Kidney tubule cell (primary cell): ENCODE measurements at regions not wholly inside any gene's neighbourhood (a gene's known extent, or its start where the extent isn't known, plus 50 kb on each side); places are given as distances from the start of the nearest gene placed in this dataset.

ENCODE experiments used
- DNase-seq: peaks from one replicate; pipeline ENCODE4 v3.0.0-alpha.2; 2018; ENCODE audit warnings: low spot score

GRCh38 chr7:41133690-41134299 is 569.1 kb downstream of the INHBA start:
- DNase-seq: no peak

GRCh38 chr7:41131956-41132355 is 570.9 kb downstream of the INHBA start:
- no peak for DNase-seq

GRCh38 chr7:41130561-41131236 is 572.2 kb downstream of the INHBA start:
- DNase-seq: no peak

GRCh38 chr7:41130086-41130485 is 572.8 kb downstream of the INHBA start:
- DNase-seq: no peak

- no peak for DNase-seq
These were observed 577.5 kb downstream of the INHBA start for GRCh38 chr7:41125343-41125742.

GRCh38 chr7:41122256-41122987 is 580.5 kb downstream of the INHBA start:
- no peak for DNase-seq

GRCh38 chr7:41121228-41121627 is 581.7 kb downstream of the INHBA start:
- no peak for DNase-seq

- no peak for DNase-seq
These were observed 584.4 kb downstream of the INHBA start for GRCh38 chr7:41118486-41118885.

- no peak for DNase-seq
These were observed 585.5 kb downstream of the INHBA start for GRCh38 chr7:41117431-41117830.

- peak; percentile 14 for DNase-seq
These were observed 586.1 kb downstream of the INHBA start for GRCh38 chr7:41116817-41117216.

GRCh38 chr7:41116337-41116736 is 586.6 kb downstream of the INHBA start:
- DNase-seq: no peak

GRCh38 chr7:41114691-41115090 is 588.2 kb downstream of the INHBA start:
- no peak for DNase-seq

GRCh38 chr7:41114131-41114530 is 588.8 kb downstream of the INHBA start:
- DNase-seq: no peak

GRCh38 chr7:41113719-41114118 is 589.2 kb downstream of the INHBA start:
- DNase-seq: no peak

GRCh38 chr7:41110186-41110585 is 592.7 kb downstream of the INHBA start:
- peak; percentile 89 for DNase-seq

GRCh38 chr7:41108821-41109220 is 594.1 kb downstream of the INHBA start:
- DNase-seq: peak; percentile 14

- DNase-seq: peak; percentile 92
These were observed 594.9 kb downstream of the INHBA start for GRCh38 chr7:41107938-41108448.

GRCh38 chr7:41107330-41107937 is 595.5 kb downstream of the INHBA start:
- DNase-seq: peak; percentile 98

GRCh38 chr7:41104631-41105030 is 598.3 kb downstream of the INHBA start:
- DNase-seq: no peak

- DNase-seq: peak; percentile 81
These were observed 599.6 kb downstream of the INHBA start for GRCh38 chr7:41103331-41103730.

- DNase-seq: no peak
These were observed 604.0 kb downstream of the INHBA start for GRCh38 chr7:41098846-41099245.

GRCh38 chr7:41098402-41098801 is 604.5 kb downstream of the INHBA start:
- no peak for DNase-seq

- DNase-seq: peak; percentile 25
These were observed 605.4 kb downstream of the INHBA start for GRCh38 chr7:41097501-41097900.
